Skin epidermis (tissue), 12 donors: ENCODE measurements at regions not wholly inside any gene's neighbourhood (a gene's known extent, or its start where the extent isn't known, plus 50 kb on each side); places are given as distances from the start of the nearest gene placed in this dataset.
"Not testable (repeated sequence)": the region's sequence is repeated elsewhere in the genome, so short reads cannot be mapped to it uniquely, and the experiment has no call there.

Source experiments
- H3K27ac ChIP-seq, 21 experiments: fragments of 200-600 bp; sonication (generic) in 11 of 21; one replicate each; pipeline ENCODE4 v1.5.0; 2020; ENCODE audit warnings: mild to moderate bottlenecking in 3 of 21, inconsistent platforms in 2 of 21, moderate library complexity in 2 of 21
- H3K4me3 ChIP-seq, 7 experiments: fragments of 200-600 bp; sonication (generic) in 2 of 7; one replicate each; pipeline ENCODE4 v1.5.0; 2020; ENCODE audit warnings: inconsistent platforms in 2 of 7, mild to moderate bottlenecking in 2 of 7, moderate library complexity in 1 of 7

DNA sequence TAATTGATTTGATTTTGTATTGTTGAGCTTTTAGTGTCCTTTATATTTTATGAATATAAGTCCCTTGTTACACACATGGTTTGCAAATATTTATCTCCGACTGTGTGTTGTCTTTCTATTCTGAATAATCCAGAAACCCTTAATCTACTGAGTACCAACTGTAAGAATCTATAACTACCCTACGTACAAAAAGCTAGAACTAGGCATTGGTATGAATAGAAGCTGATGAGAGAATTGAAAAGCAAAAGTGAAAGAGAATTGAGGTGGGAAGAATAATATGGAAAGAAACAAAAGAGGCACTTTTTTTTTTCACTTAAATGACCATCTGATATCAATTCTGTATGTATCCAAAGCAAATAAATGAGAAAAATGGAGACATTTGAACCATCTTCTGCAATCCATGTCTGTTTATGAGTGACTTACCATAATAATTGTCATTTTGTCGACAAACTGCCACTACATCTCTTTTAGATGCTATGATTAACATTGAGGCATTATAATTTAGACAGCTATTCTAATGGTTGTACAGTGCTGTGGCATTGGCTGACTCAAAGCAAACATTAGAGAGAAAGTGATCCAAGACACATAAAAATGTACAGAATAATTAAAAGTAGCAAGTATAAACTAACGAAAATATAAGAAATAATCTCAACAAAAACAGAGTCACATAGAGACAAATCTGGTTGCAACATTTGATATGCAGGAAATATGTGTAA is 1516.6 kb upstream of the AGA start:
- no peak overlapping the region for H3K4me3 ChIP-seq
- no peak overlapping the region for H3K27ac ChIP-seq

DNA sequence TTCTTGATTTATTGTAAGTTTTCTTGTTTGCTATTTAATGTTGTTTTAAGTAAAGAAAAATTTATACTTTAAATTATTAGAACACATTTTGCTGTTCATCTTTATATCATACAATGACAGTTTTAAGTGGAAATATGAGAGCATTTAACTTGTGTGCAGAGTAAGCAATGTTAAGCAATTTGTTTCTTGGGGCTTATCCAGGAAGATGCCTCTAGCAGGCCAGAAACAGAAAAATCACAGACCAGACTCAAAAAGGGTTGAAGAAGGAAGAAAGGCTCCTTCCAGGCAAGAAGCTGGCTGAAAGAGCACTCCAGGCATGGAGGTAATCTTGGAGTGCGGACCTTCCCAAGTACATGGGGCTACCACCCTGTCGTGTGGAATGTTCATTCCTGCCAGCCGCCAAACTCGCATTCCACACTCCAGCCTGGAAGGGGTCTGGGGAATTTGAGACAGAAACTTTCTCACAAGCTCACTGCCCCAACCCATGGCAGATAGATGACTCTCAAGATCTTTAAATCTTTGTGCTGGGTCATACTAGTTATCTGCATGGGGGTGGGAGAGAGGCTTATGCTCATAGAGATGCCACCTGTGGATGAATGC is 1521.3 kb upstream of the AGA start:
- H3K4me3 ChIP-seq: no peak overlapping the region
- H3K27ac ChIP-seq: no peak overlapping the region

DNA sequence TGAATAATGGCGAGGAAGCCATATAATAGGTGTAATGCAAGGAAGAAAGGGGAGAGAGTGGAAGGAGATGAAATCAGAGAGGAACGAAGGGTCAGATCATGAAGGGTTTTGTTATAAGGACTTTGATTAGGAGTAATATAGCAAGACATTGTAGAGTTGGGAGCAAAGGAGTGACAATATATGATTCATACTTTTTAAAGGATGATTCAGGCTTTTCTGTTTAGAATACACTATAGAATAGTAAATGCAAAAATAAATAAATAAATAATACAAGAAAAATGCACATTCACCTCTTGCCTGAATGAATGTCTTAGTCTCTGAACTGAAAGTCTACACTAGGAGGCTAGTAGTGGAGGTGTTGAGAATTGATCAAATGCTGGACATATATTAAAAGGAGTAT is 1524.4 kb upstream of the AGA start:
- no peak overlapping the region for H3K27ac ChIP-seq
- H3K4me3 ChIP-seq: no peak overlapping the region

DNA sequence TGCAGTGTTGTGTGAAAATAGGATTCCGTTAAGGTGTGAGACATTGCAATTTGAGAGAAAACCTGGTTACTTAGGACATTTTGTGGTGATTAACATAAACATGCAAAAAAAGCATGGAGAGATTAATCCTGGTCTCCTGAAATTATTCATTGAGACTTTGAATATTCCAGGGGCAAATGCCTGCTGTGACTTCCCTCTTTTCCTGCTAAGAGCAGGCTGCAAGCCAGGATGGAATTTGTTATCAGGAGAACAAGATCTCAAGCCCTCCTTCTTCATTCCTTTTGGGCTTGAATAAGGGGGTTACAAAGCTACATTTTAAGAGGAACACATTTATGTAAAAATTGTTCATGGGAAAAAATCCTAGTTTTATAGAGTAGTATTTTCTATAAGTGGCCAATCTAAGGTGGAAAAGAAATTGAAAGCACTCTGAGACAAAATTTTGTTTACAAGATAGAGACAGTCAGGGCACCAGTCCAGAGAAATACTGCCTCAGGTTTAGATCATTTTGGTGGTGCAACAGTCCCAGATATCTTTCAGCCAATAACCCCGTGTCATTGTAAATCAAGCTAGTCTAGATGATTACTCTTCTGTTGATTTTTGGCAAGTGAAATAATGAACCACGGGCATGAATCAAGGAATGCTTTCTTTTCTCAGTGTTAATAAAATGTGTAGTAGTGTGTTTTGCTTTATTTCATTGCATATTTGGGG is 1528.3 kb upstream of the AGA start:
- Histone ChIP-seq H3K27ac (no peak overlapping the region), H3K4me3 (no peak overlapping the region)

DNA sequence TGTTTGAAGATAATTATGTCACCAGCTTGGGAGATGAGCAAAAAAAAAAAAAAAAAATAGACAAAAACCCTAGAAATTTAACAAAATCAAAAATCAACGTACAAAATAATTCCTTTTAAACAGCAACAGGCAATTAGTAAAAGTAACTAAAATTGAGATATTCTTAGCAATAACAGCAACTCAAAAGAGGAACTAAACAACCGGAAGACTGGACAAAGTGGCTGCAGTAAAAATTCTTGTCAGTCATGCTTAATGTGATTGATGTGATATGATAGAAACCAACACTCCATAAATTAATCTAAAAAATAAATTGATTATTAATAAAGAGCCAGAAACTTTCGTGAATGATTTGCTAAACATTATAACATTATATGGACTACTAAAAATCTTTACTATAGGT is 1534.6 kb upstream of the AGA start:
- H3K4me3 ChIP-seq: no peak overlapping the region
- no peak overlapping the region for H3K27ac ChIP-seq

DNA sequence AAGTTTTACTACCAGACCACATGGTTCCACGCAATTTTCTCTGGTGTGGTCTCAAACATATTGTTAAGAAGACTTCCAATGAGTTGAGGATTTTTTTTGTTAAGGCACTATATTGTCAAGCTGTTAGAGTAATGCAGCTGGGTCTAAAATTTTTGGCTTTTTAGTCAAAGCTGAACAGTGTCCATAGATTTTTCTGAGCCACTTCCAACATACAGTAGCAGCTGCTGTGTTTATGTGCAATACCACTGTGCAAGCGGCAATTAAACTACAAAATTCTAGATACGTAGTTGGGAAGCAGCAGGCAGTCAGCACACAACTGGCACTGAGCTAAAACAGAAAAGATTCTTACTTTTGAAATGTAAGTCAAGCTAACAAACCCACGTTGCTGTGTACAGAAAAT is 1551.1 kb upstream of the AGA start:
- H3K4me3 ChIP-seq: no peak overlapping the region

DNA sequence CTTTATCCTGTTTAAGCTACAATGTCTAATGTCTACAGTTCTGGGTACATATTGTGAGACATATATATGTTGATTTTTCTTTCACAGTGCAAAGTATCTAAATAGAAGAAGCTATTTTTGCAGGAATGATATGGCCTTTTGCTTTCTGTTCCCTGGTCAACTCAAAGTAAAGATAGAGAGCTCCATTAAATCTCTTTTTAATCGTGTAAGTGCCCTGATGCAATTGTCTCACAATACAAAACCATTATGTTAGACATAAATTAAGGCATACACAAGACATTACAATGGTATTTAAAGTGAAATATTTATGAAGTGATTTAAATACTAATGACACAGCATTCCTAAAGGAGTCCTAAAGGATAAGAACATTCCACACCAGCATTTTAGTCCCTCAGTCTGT is 1559.7 kb upstream of the AGA start:
- Histone ChIP-seq H3K4me3 (no peak overlapping the region), H3K27ac (no peak overlapping the region)

More for the DNA sequence above, 1551.1 kb upstream of the AGA start:
- no peak overlapping the region for H3K27ac ChIP-seq

DNA sequence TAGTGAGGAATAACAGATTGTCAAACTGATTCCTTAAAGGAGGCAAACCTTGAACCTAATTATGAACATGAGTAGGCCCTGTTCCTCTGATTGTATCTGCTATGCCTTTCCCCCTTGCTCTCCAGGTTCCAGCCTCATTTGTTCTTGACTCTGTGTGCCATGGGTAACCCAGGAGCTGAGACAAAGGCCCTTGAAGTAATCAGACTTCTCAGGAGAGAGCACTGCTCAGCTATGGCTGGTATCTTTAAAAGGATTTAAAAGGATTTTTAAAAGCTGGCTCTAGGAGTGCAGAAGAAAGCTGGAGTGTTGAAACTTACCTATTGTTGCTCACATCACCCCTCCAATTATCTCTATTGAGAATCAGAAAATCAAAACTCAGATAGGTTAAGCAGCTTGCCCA is 1565.5 kb upstream of the AGA start:
- H3K27ac ChIP-seq: no peak overlapping the region
- no peak overlapping the region for H3K4me3 ChIP-seq

DNA sequence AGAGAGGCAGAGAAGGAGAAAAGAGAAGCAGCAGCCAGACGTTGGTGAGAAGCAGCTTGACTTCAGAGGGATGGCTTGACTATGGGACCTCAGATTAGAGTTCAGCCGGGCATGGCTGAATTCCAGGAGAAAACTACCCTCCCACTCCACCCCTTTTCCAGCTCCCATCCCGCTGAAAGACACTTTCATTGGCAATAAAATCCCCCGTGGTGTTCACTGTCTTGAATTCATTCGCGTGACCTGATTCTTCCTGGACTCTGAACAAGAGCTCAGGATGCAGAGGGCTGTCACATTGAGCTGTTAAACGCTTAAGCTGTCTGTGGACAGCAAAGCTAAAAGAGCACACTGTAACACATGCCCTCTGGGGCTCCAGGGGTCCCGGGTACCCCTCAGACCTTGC is 1575.3 kb upstream of the AGA start:
- Histone ChIP-seq H3K4me3 (no peak overlapping the region), H3K27ac (no peak overlapping the region)

GRCh38 chr4:179027569-179027968 is 1585.3 kb upstream of the AGA start:
- no peak overlapping the region for H3K4me3 ChIP-seq

GRCh38 chr4:179028321-179028720 is 1586.1 kb upstream of the AGA start:
- no peak overlapping the region for H3K4me3 ChIP-seq
- no peak overlapping the region for H3K27ac ChIP-seq

More at GRCh38 chr4:179027569-179027968, 1585.3 kb upstream of the AGA start:
- no peak overlapping the region for H3K27ac ChIP-seq

DNA sequence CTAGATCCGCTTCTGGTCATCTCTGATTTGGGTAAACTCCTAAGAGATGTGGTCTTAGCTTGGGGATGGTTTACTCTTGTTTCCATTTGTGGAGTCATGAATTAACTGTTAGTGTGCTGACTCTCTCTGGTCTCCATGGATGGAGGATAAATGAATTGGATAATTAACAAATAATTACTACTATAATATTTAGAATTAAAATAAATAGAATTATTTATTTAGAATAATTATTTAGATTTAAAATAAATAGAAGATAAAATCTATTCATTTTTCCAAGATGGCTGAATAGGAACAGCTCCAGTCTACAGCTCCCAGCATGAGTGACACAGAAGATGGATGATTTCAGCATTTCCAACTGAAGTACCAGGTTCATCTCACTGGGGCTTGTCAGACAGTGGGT is 1587.4 kb upstream of the AGA start:
- H3K27ac ChIP-seq: no peak overlapping the region

GRCh38 chr4:179040259-179040658 is 1598.0 kb upstream of the AGA start:
- Histone ChIP-seq H3K27ac (no peak overlapping the region), H3K4me3 (no peak overlapping the region)

More for the DNA sequence above, 1587.4 kb upstream of the AGA start:
- no peak overlapping the region for H3K4me3 ChIP-seq

DNA sequence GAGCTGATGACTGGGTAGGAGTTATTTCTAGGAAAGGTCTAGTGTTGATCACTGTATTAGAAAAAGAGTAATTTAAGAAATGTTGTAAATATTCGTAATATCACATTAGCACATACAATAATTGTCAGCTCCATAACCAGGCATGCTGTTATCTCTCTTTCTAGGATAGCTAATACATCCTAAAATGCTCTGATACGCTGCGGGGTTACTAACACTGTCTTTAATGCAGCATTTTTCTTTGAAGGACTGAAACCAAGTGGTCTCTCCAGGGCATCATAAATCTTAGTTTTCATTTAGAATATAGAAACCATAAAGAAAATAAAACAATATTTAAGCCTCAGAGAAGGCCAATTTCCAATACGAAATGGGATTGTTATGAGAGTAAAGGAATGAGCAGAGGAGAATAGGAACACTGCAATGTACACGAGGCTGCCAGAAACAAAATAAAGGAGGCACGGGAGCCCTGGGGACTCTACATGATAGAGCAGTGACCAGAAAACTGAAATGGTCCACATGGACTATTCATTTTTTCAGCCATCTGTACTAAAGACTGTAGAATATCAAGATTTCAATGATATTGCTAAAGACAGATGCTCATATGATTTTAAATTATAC is 1606.7 kb upstream of the AGA start:
- Histone ChIP-seq H3K4me3 (no peak overlapping the region), H3K27ac (no peak overlapping the region)

DNA sequence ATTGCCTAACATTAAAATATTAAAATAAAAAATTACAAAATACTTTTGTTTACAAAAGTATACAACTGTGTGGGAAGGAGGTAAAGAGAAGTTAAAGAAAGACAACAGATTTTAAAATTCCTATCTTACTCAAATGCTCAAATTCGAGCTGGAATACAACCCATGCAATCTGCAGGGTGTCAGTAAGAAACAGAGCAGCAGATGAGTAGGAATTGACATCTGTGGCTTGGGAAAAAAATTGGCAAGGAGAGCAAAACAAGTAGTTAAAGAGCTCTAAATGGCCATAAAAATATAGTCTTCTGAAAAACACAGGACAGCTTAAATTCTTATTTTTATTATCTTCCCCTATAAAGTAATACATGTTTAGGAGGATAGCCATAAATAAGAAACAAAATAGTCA is 1609.0 kb upstream of the AGA start:
- no peak overlapping the region for H3K4me3 ChIP-seq

GRCh38 chr4:179059396-179059795 is 1617.2 kb upstream of the AGA start:
- Histone ChIP-seq H3K27ac (no peak overlapping the region), H3K4me3 (no peak overlapping the region)

More for the DNA sequence above, 1609.0 kb upstream of the AGA start:
- H3K27ac ChIP-seq: no peak overlapping the region

DNA sequence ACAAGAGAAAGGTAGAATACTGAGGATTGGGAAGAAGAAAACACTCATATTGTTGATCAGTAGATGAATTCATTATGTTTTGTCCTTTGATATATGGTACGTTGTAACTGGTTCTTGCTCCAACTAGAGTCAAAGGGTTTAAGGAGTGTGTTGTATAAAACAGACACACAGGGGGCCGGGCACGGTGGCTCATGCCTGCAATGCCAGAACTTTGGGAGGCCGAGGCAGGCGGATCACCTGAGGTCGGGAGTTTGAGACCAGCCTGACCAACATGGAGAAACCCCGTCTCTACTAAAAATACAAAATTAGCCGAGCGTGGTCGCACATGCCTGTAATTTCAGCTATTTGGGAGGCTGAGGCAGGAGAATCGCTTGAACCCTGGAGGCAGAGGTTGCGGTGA is 1624.0 kb upstream of the AGA start:
- not testable (repeated sequence) for H3K27ac ChIP-seq, H3K4me3 ChIP-seq

DNA sequence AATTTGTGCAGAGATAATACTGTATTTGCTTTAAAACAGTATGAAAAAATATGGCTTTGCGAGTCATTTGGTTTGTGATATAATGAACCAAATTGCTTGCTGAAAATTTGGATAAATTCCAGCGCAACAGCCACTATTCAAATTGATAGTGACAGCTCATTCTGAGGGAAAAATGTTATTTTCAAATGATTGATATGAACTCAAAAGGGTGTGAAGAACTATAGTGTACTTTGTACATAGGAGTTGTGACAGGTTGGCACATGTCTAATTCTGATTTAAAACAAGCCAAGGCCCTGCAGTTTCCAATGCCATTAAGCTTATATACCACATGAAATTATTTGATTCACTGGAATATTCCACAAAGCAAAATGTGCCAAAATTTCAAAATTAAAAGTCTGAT is 1628.9 kb upstream of the AGA start:
- H3K27ac ChIP-seq: no peak overlapping the region
- no peak overlapping the region for H3K4me3 ChIP-seq

- Histone ChIP-seq H3K27ac (no peak overlapping the region), H3K4me3 (no peak overlapping the region)
These were observed 1634.6 kb upstream of the AGA start for GRCh38 chr4:179076865-179077264.

DNA sequence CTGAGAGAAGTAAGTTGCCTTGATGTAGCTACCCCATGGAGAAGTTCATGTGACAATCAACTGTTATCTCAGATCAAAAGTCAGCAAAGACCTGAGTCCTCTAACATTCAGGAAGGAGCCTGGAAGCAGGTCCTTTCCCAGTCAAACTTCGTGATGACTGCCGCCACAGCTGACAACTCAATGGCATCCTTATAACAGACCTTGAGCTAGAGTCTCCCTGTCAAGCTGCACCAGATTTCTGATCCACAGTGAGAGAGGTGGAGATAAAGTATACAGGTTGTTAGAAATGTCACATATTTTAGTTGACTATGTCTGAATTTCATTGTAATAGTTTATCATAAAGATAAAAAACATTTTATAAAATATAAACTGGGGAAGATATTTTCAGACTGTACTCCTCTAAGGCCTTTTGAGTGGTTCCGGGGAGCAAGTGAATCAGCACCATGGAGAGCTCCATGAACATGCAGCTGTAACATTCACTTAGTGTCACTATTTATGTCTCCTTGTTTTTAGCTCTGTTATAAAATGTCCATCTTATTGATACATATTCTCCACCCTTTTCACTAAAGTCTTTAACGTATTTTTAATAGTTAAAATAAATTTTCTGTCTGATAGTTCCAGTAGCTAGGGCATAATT is 1653.5 kb upstream of the AGA start:
- H3K4me3 ChIP-seq: no peak overlapping the region
- H3K27ac ChIP-seq: no peak overlapping the region
